SK-N-SH treated with all-trans-retinoic acid at 6 μM for 48 hours (cell line): ENCODE measurements at regions not wholly inside any gene's neighbourhood (a gene's known extent, or its start where the extent isn't known, plus 50 kb on each side); places are given as distances from the start of the nearest gene placed in this dataset.

Experiments used
- CSRNP3 ChIP-seq: fragments of 250-450 bp; sonication (Bioruptor Pico); IDR thresholded peaks from 2 replicates; pipeline ENCODE4 v1.5.1; 2021; ENCODE audit warnings: mild to moderate bottlenecking, moderate library complexity
- ESRRG ChIP-seq: fragments of 250-450 bp; sonication (Bioruptor Pico); IDR thresholded peaks from 2 replicates; pipeline ENCODE4 v1.6.1; 2021; ENCODE audit warnings: mild to moderate bottlenecking
- GLIS3 ChIP-seq: fragments of 250-450 bp; sonication (Bioruptor Pico); IDR thresholded peaks from 2 replicates; pipeline ENCODE4 v1.5.0; 2020; ENCODE audit warnings: mild to moderate bottlenecking, moderate library complexity
- ISL1 ChIP-seq: fragments of 250-450 bp; sonication (Bioruptor Pico); IDR thresholded peaks from 2 replicates; pipeline ENCODE4 v2.1.2; 2022; ENCODE audit warnings: mild to moderate bottlenecking, moderate library complexity
- OSR1 ChIP-seq: fragments of 250-450 bp; sonication (Bioruptor Pico); IDR thresholded peaks from 2 replicates; pipeline ENCODE4 v1.8.0; 2022; ENCODE audit warnings: moderate library complexity, mild to moderate bottlenecking, inconsistent platforms
- PATZ1 ChIP-seq: fragments of 250-450 bp; sonication (Bioruptor Pico); IDR thresholded peaks from 2 replicates; pipeline ENCODE4 v1.8.0; 2020; ENCODE audit warnings: mild to moderate bottlenecking, moderate library complexity, borderline replicate concordance
- PPARA ChIP-seq: fragments of 250-450 bp; sonication (Bioruptor Pico); IDR thresholded peaks from 2 replicates; pipeline ENCODE4 v1.5.0; 2020; ENCODE audit warnings: mild to moderate bottlenecking, borderline replicate concordance
- TSHZ2 ChIP-seq: fragments of 250-450 bp; sonication (Bioruptor Pico); IDR thresholded peaks from 2 replicates; pipeline ENCODE4 v1.5.0; 2020; ENCODE audit warnings: mild to moderate bottlenecking, moderate library complexity
- ZNF565 ChIP-seq: fragments of 450-650 bp; formaldehyde crosslinking; conservative IDR thresholded peaks from 2 replicates; pipeline ENCODE4 v1.5.0; 2020; ENCODE audit warnings: low read depth, mild to moderate bottlenecking, moderate library complexity
- ZNF8 ChIP-seq: fragments of 450-650 bp; formaldehyde crosslinking; IDR thresholded peaks from 2 replicates; pipeline ENCODE4 v1.5.0; 2020; ENCODE audit warnings: mild to moderate bottlenecking, moderate library complexity

GRCh38 chr15:70426096-70426821 lies 328.5 kb upstream of the TLE3 start:
- TF ChIP-seq ISL1 (CRISPR knock-in tag), result no peak
- TF ChIP-seq CSRNP3 (CRISPR knock-in tag), result no peak
- no peak for TF ChIP-seq ZNF565 (CRISPR knock-in tag)
- no peak for TF ChIP-seq PATZ1 (CRISPR knock-in tag)
- no peak for TF ChIP-seq PPARA
- TF ChIP-seq ZNF8, result no peak
- no peak for TF ChIP-seq TSHZ2
- TF ChIP-seq OSR1 (CRISPR knock-in tag), result no peak
- no peak for TF ChIP-seq ESRRG (CRISPR knock-in tag)
- TF ChIP-seq GLIS3 (CRISPR knock-in tag), result no peak
